Activated T-helper 1 cell treated with Interleukin-2 at 50 U/mL for 16 hours (primary cell): ENCODE measurements at regions not wholly inside any gene's neighbourhood (a gene's known extent, or its start where the extent isn't known, plus 50 kb on each side); places are given as distances from the start of the nearest gene placed in this dataset.
"Not testable (repeated sequence)": the region's sequence is repeated elsewhere in the genome, so short reads cannot be mapped to it uniquely, and the experiment has no call there.

ENCODE experiments used
- DNase-seq: peaks from one replicate; pipeline ENCODE4 v3.0.0-alpha.2; 2020; ENCODE audit warnings: low read depth

- no peak for DNase-seq
Measured at GRCh38 chr3:40753291-40753770, 228.6 kb downstream of the ZNF621 start.

- DNase-seq, result no peak
Measured at GRCh38 chr3:40753951-40754350, 229.2 kb downstream of the ZNF621 start.

- DNase-seq, result no peak
Measured at GRCh38 chr3:40754994-40755393, 230.2 kb downstream of the ZNF621 start.

GRCh38 chr3:40756500-40756899 lies 231.7 kb downstream of the ZNF621 start:
- DNase-seq, result no peak

GRCh38 chr3:40762771-40763170 lies 238.0 kb downstream of the ZNF621 start:
- not testable (repeated sequence) for DNase-seq

- DNase-seq, result no peak
Measured at GRCh38 chr3:40763807-40764206, 239.0 kb downstream of the ZNF621 start.

GRCh38 chr3:40764747-40765146 lies 240.0 kb downstream of the ZNF621 start:
- DNase-seq, result no peak

GRCh38 chr3:40765884-40766283 lies 241.1 kb downstream of the ZNF621 start:
- no peak for DNase-seq

- no peak for DNase-seq
Measured at GRCh38 chr3:40766396-40766795, 241.6 kb downstream of the ZNF621 start.

GRCh38 chr3:40768046-40768445 lies 243.3 kb downstream of the ZNF621 start:
- no peak for DNase-seq

GRCh38 chr3:40768536-40768935 lies 243.8 kb downstream of the ZNF621 start:
- DNase-seq, result no peak

GRCh38 chr3:40770061-40770460 lies 245.3 kb downstream of the ZNF621 start:
- no peak for DNase-seq

- no peak for DNase-seq
Measured at GRCh38 chr3:40771112-40771511, 246.4 kb downstream of the ZNF621 start.

GRCh38 chr3:40779039-40779438 lies 254.3 kb downstream of the ZNF621 start:
- no peak for DNase-seq

GRCh38 chr3:40780291-40780924 lies 255.6 kb downstream of the ZNF621 start:
- DNase-seq, result no peak

GRCh38 chr3:40780925-40781406 lies 256.2 kb downstream of the ZNF621 start:
- no peak for DNase-seq

GRCh38 chr3:40782111-40782721 lies 257.5 kb downstream of the ZNF621 start:
- no peak for DNase-seq

GRCh38 chr3:40790746-40791145 lies 266.0 kb downstream of the ZNF621 start:
- DNase-seq, result no peak

GRCh38 chr3:40793730-40794129 lies 269.0 kb downstream of the ZNF621 start:
- DNase-seq, result no peak

GRCh38 chr3:40800343-40800742 lies 275.6 kb downstream of the ZNF621 start:
- DNase-seq, result no peak

- DNase-seq, result no peak
Measured at GRCh38 chr3:40801284-40801741, 276.6 kb downstream of the ZNF621 start.

GRCh38 chr3:40803311-40803710 lies 278.6 kb downstream of the ZNF621 start:
- DNase-seq, result no peak

GRCh38 chr3:40805456-40805855 lies 280.7 kb downstream of the ZNF621 start:
- no peak for DNase-seq

GRCh38 chr3:40810813-40811212 lies 286.1 kb downstream of the ZNF621 start:
- DNase-seq, result no peak
